HepG2 (cell line): ENCODE measurements at regions not wholly inside any gene's neighbourhood (a gene's known extent, or its start where the extent isn't known, plus 50 kb on each side); places are given as distances from the start of the nearest gene placed in this dataset.

Experiments
- ATAC-seq: fragments of 200-7000 bp; cut with Tn5 transposase; 3 replicates; pipeline ENCODE4 v1.9.1; 2020; ENCODE audit warnings: mild to moderate bottlenecking, moderate library complexity
- BruUV-seq: library from RNA; stranded (reverse); fragments of 400-500 nt; replicated peaks from 2 replicates; lab custom pipeline; 2021; lab: Mats Ljungman, UMichigan
- CTCF ChIA-PET: fragments of 300-600 bp; formaldehyde crosslinking; extraction: SDS; loops from one replicate; lab custom pipeline; 2021; ENCODE audit warnings: low total read pairs, inconsistent platforms, low intra/inter-chr PET ratio; lab: Yijun Ruan, JAX
- POLR2A ChIA-PET: fragments of 350-600 bp; sonication (Branson Sonifier 250); formaldehyde crosslinking; loops from one replicate; lab custom pipeline; 2020; ENCODE audit warnings: antibody characterized with exemption, inconsistent platforms; lab: Yijun Ruan, JAX
- DNase-seq: peaks from one replicate; pipeline ENCODE4 v3.0.0-alpha.2; 2015; ENCODE audit warnings: low spot score
- FAIRE-seq: peaks from 3 replicates; lab custom pipeline; 2011; peaks lifted over from hg19 to GRCh38; lab: Jason Lieb, UNC
- H2AFZ ChIP-seq: one replicate; pipeline ENCODE4 v1.6.1; 2011; ENCODE audit warnings: low read length, inconsistent platforms
- H3K27ac ChIP-seq: fragments of 300-600 bp; 3 replicates; pipeline ENCODE4 v1.8.0; 2011; ENCODE audit warnings: mixed run types, mild to moderate bottlenecking, mixed read lengths, low read length, inconsistent platforms; ENCODE audit not compliant: insufficient read depth; ENCODE audit errors: extremely low read length
- H3K27me3 ChIP-seq, 2 experiments: fragments of 200-600 bp in 1 of 2; 2 replicates in 1 of 2; 3 replicates in 1 of 2; pipeline versions ENCODE4 v1.6.0 to v1.8.0; 2011; ENCODE audit warnings: low read length in 2 of 2, mild to moderate bottlenecking in 2 of 2, moderate library complexity in 2 of 2, inconsistent platforms in 1 of 2; ENCODE audit not compliant: insufficient read depth in 2 of 2, control insufficient read depth in 1 of 2
- H3K36me3 ChIP-seq, 2 experiments: fragments of 200-600 bp in 1 of 2; replicated peaks in 1 of 2; 2 replicates in 1 of 2; 3 replicates in 1 of 2; pipeline versions ENCODE4 v1.5.1 to v1.8.0; 2011; ENCODE audit warnings: low read length in 2 of 2, inconsistent platforms in 1 of 2; ENCODE audit not compliant: insufficient read depth in 2 of 2, control insufficient read depth in 1 of 2
- H3K4me1 ChIP-seq: 2 replicates; pipeline ENCODE4 v1.5.1; 2012; ENCODE audit warnings: low read length, inconsistent platforms; ENCODE audit not compliant: insufficient read depth
- H3K4me2 ChIP-seq: 2 replicates; pipeline ENCODE4 v1.6.0; 2011; ENCODE audit warnings: low read depth, low read length, inconsistent platforms
- H3K4me3 ChIP-seq, 3 experiments: fragments of 200-600 bp in 1 of 3; sonication (generic), shearing (Covaris generic) in 1 of 3; replicated peaks in 1 of 3; 2 replicates each; pipeline ENCODE4 v1.5.1; 2011 to 2016; ENCODE audit warnings: low read length in 3 of 3, inconsistent platforms in 2 of 3, low read depth in 2 of 3, mild to moderate bottlenecking in 2 of 3, control low read depth in 1 of 3, mixed read lengths in 1 of 3; ENCODE audit not compliant: insufficient read depth in 1 of 3
- H3K79me2 ChIP-seq: one replicate; pipeline ENCODE4 v1.6.1; 2011; ENCODE audit warnings: low read length, inconsistent platforms; ENCODE audit not compliant: insufficient read depth
- H3K9ac ChIP-seq: 2 replicates; pipeline ENCODE4 v1.6.0; 2011; ENCODE audit warnings: mild to moderate bottlenecking, low read depth, low read length, inconsistent platforms; ENCODE audit not compliant: insufficient read depth
- H3K9me3 ChIP-seq: 2 replicates; pipeline ENCODE4 v1.5.1; 2012; ENCODE audit warnings: mild to moderate bottlenecking, low read length
- H4K20me1 ChIP-seq: 2 replicates; pipeline ENCODE4 v1.6.0; 2011; ENCODE audit warnings: inconsistent platforms, mild to moderate bottlenecking, low read length, moderate library complexity; ENCODE audit not compliant: insufficient read depth
- ATF5 ChIP-seq: sonication (generic); formaldehyde crosslinking; IDR thresholded peaks from 2 replicates; pipeline ENCODE4 v1.4.0; 2020; ENCODE audit warnings: mild to moderate bottlenecking, low read depth, missing genetic modification reagents
- ETV6 ChIP-seq: sonication (generic); formaldehyde crosslinking; conservative IDR thresholded peaks from 2 replicates; pipeline ENCODE4 v1.4.0; 2020; ENCODE audit warnings: missing genetic modification reagents
- FLYWCH1 ChIP-seq: sonication (generic); formaldehyde crosslinking; IDR thresholded peaks from 2 replicates; pipeline ENCODE4 v1.8.1; 2023; ENCODE audit warnings: mild to moderate bottlenecking, missing genetic modification reagents
- FOXA1 ChIP-seq, 2 experiments: fragments of 450-650 bp in 1 of 2; sonication (generic) in 1 of 2; formaldehyde crosslinking in 1 of 2; IDR thresholded peaks; 2 replicates each; pipeline versions ENCODE4 v1.4.0 to v1.6.1; 2016 to 2020; ENCODE audit warnings: missing genetic modification reagents in 1 of 2
- GMEB1 ChIP-seq: sonication (generic); formaldehyde crosslinking; IDR thresholded peaks from 2 replicates; pipeline ENCODE4 v1.5.1; 2020; ENCODE audit warnings: missing genetic modification reagents, mild to moderate bottlenecking, borderline replicate concordance
- HCFC1 ChIP-seq: fragments of 150-350 bp; IDR thresholded peaks from 2 replicates; pipeline ENCODE4 v1.6.1; 2014; ENCODE audit warnings: low read depth, low read length
- HNRNPL ChIP-seq: fragments of 200-400 bp; formaldehyde crosslinking; IDR thresholded peaks from 2 replicates; pipeline ENCODE4 v1.6.1; 2017; ENCODE audit warnings: mild to moderate bottlenecking, low read depth, low read length
- MED13 ChIP-seq: sonication (generic); formaldehyde crosslinking; IDR thresholded peaks from 2 replicates; pipeline ENCODE4 v1.5.0; 2020; ENCODE audit warnings: missing genetic modification reagents
- MIXL1 ChIP-seq: IDR thresholded peaks from 2 replicates; pipeline ENCODE4 v1.6.1; 2016
- NAIF1 ChIP-seq: sonication (generic); formaldehyde crosslinking; IDR thresholded peaks from 2 replicates; pipeline ENCODE4 v1.5.0; 2020; ENCODE audit warnings: mild to moderate bottlenecking, missing genetic modification reagents, borderline replicate concordance
- SNAPC4 ChIP-seq: sonication (generic); formaldehyde crosslinking; IDR thresholded peaks from 2 replicates; pipeline ENCODE4 v1.4.0; 2020; ENCODE audit warnings: mild to moderate bottlenecking, missing genetic modification reagents
- TP53 ChIP-seq: sonication (generic); formaldehyde crosslinking; conservative IDR thresholded peaks from 2 replicates; pipeline ENCODE4 v1.4.0; 2020; ENCODE audit warnings: missing genetic modification reagents
- U2AF1 ChIP-seq: fragments of 200-400 bp; formaldehyde crosslinking; optimal IDR thresholded peaks from 2 replicates; pipeline ENCODE3; 2017; ENCODE audit warnings: mild to moderate bottlenecking, low read depth, low read length
- ZBTB44 ChIP-seq: sonication (generic); formaldehyde crosslinking; IDR thresholded peaks from 2 replicates; pipeline ENCODE4 v1.4.0; 2020; ENCODE audit warnings: missing genetic modification reagents
- ZNF543 ChIP-seq: sonication (generic); formaldehyde crosslinking; IDR thresholded peaks from 2 replicates; pipeline ENCODE4 v1.4.0; 2020; ENCODE audit warnings: mild to moderate bottlenecking, missing genetic modification reagents
- ZNF703 ChIP-seq: sonication (generic); formaldehyde crosslinking; IDR thresholded peaks from 2 replicates; pipeline ENCODE4 v1.5.1; 2020; ENCODE audit warnings: missing genetic modification reagents, mild to moderate bottlenecking, moderate library complexity, borderline replicate concordance
- WGBS: methylation state at CpG from one replicate; pipeline ENCODE4 v1.1.6; 2017; ENCODE audit warnings: low lambda C conversion rate; 5-methylcytosine and 5-hydroxymethylcytosine counted together
- in situ Hi-C: cut with HindIII; loops from 2 replicates; pipeline ENCODE4 v1.10.0; 2017; ENCODE audit warnings: low pct_unique_long_range_greater_than_20kb; ENCODE audit not compliant: extremely low pct_ligation_motif_present
- intact Hi-C: fragments of 100-400 bp; cut with micrococcal nuclease; formaldehyde crosslinking; loops from one replicate; pipeline ENCODE4 v1.10.0; 2022; ENCODE audit not compliant: unreplicated experiment

GRCh38 chr10:108238261-108238660 is 1073.8 kb upstream of the SORCS1 start:
- no peak for FAIRE-seq
- 0% methylated on average over 1 of the region's 1 CpG for WGBS
- POLR2A ChIA-PET, result no interaction called here

More at GRCh38 chr10:108238261-108238660, 1073.8 kb upstream of the SORCS1 start:
- no peak for TF ChIP-seq ETV6 (CRISPR knock-in tag)
- no peak for TF ChIP-seq MED13 (CRISPR knock-in tag)
- TF ChIP-seq GMEB1 (CRISPR knock-in tag), result no peak
- TF ChIP-seq NAIF1, result no peak
- no peak for TF ChIP-seq SNAPC4 (CRISPR knock-in tag)
- no peak for TF ChIP-seq ATF5 (CRISPR knock-in tag)
- no peak for TF ChIP-seq FLYWCH1 (CRISPR knock-in tag)
- TF ChIP-seq HCFC1, result no peak
- no peak for TF ChIP-seq TP53
- no peak for TF ChIP-seq ZBTB44
- TF ChIP-seq ZNF703, result no peak
- TF ChIP-seq MIXL1, result no peak
- TF ChIP-seq FOXA1 (IDR thresholded peaks at IDR 0.05), result no peak
- TF ChIP-seq FOXA1 (CRISPR knock-in tag; IDR thresholded peaks at IDR 0.05), result no peak
- no peak for TF ChIP-seq ZNF543 (CRISPR knock-in tag)
- TF ChIP-seq U2AF1, result no peak
- TF ChIP-seq HNRNPL, result no peak
- no peak overlapping the region for H3K4me2 ChIP-seq
- H3K27ac ChIP-seq, result no peak overlapping the region
- H3K36me3 ChIP-seq, result no peaks in the 10 kb centered on the region
- no peak for ATAC-seq
- no peaks in the 10 kb centered on the region for H3K4me1 ChIP-seq
- H3K4me3 ChIP-seq, result no peak overlapping the region
- no TSS peak for BruUV-seq
- no peak overlapping the region for H3K9ac ChIP-seq
- peaks cover 83% of the 10 kb centered on the region for H3K9me3 ChIP-seq
- intact Hi-C loops (no loop called here), in situ Hi-C loops (no loop called here)
- H3K27me3 ChIP-seq, result no peaks in the 10 kb centered on the region
- no peak overlapping the region for H2AFZ ChIP-seq
- CTCF ChIA-PET, result no interaction called here
- no peaks in the 10 kb centered on the region for H4K20me1 ChIP-seq
- no peaks in the 10 kb centered on the region for H3K79me2 ChIP-seq
- DNase-seq, result no peak
